ENCODE measurements at regions not wholly inside any gene's neighbourhood (a gene's known extent, or its start where the extent isn't known, plus 50 kb on each side); places are given as distances from the start of the nearest gene placed in this dataset.

DNA sequence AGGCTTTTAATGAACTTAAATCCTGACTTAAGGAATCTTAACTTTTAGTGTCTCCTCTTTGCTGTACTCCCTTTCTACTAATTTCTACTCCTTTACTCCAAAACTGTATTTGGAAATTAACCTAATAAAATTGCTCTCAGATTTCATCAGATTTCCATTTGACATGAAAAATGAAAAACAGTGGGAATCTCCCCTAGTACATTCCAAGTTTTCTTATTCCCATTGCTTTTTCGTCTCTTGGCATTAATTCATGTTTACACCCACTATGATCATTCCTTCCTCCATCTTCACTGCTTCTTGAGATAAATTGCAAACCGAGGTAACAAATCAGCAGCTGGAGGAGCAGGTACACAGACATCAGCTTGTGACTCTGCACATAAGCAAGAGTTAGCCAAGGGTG lies 208.7 kb downstream of the VGLL3 start:
- TF ChIP-seq, protein P1, sequence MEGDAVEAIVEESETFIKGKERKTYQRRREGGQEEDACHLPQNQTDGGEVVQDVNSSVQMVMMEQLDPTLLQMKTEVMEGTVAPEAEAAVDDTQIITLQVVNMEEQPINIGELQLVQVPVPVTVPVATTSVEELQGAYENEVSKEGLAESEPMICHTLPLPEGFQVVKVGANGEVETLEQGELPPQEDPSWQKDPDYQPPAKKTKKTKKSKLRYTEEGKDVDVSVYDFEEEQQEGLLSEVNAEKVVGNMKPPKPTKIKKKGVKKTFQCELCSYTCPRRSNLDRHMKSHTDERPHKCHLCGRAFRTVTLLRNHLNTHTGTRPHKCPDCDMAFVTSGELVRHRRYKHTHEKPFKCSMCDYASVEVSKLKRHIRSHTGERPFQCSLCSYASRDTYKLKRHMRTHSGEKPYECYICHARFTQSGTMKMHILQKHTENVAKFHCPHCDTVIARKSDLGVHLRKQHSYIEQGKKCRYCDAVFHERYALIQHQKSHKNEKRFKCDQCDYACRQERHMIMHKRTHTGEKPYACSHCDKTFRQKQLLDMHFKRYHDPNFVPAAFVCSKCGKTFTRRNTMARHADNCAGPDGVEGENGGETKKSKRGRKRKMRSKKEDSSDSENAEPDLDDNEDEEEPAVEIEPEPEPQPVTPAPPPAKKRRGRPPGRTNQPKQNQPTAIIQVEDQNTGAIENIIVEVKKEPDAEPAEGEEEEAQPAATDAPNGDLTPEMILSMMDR (IDR thresholded peaks at IDR 0.05; ENCODE audit: insufficient read depth, low read length, poor library complexity, severe bottlenecking), result no peak
- no peak for TF ChIP-seq EZH2phosphoT487 (conservative IDR thresholded peaks at IDR 0.05; ENCODE audit: low read length)
